ENCODE measurements at regions not wholly inside any gene's neighbourhood (a gene's known extent, or its start where the extent isn't known, plus 50 kb on each side); places are given as distances from the start of the nearest gene placed in this dataset.
"Not testable (repeated sequence)": the region's sequence is repeated elsewhere in the genome, so short reads cannot be mapped to it uniquely, and the experiment has no call there.

DNA sequence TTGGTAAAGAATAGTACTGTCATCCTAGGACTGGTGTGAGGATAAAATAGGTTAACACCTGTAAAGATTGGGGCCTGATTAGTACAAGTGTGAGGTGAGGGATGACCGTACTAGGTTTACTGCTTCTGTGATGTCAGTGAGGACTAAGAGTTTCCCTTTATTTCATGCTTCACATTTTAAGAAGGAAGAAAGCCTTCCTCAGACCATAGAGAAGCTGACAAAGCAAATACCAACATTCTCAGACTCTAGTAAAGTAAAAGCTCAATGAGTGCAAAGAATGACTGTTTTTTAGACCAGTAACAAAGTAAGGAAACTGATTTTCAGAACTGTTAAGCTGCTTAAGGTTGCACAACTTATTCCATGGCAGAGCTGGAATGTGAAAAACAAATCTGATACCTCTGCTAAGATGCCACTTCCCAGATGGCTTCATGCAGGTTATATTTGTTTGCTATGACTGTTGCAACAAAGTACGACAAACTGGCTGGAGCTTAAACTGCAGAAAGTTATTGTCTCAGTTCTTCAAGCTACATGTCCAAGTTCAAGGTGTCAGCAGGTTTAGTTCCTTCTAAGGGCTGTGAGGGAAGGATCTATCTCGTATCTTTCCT, 354.9 kb downstream of the RSL24D1 start:
- DNase-seq (ENCODE audit: low read depth): no peak

DNA sequence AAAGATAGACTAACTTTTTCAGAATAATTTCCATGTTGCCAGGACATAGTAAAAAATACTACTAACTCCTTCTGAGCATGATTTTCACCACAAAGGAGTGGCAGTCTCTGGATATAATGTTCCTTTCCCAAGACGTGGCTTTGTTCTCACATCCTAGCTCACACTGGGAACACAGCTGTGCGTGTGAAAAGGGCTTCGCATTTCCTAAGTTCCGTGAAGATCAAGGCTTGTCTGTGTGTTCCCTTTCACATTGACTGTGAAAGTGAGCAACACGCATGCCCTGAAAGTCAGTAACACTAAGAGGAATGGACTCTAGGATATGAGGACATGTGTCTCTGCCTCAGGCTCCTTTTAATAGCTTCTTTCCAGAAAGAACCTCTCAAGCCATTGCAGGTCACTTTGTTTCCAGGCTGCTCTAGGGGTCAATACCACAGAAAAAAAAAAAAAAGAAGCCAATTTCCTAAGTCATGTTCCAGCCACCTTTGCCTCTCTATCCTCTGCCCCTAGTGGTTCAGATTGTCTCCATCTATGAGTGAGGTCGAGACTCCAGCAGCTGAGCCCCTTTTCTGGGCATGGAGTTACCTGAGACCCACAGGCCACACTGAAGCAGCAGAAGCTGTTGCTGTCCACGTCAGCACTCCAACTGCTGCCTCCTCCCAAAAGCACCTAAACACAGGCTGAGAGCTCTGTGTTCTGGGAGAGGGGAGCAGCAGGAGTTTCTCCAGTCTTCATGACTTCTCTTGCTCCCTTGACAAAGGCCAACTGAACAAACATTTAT, 355.9 kb downstream of the RSL24D1 start:
- DNase-seq (ENCODE audit: low read depth): no peak

- no peak for DNase-seq (ENCODE audit: low read depth)
Observed at GRCh38 chr15:54839379-54839778, 357.4 kb downstream of the RSL24D1 start.

- no peak for DNase-seq (ENCODE audit: low read depth)
Observed at GRCh38 chr15:54836052-54836795, 360.5 kb downstream of the RSL24D1 start.

GRCh38 chr15:54829821-54830220, 366.9 kb downstream of the RSL24D1 start:
- DNase-seq (ENCODE audit: low read depth): no peak

DNA sequence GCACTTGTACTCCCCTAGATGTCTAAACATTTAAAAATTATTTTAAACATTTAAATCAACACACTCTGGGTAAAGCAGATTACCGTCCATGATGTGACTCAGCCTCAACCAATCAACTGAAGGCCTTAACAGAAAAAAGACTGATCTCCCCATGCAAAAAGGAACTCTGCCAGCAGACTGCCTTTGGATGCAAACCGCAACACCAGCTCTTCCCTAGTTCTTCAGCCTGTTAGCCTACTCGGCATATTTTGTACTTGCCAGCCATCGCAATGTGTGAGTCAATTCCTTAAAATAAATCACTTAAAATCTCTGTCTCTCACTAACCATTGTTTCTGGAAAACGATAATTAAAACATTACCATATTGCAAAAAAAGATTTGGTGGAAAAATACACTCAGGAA, 375.9 kb downstream of the RSL24D1 start:
- no peak for DNase-seq (ENCODE audit: low read depth)

DNA sequence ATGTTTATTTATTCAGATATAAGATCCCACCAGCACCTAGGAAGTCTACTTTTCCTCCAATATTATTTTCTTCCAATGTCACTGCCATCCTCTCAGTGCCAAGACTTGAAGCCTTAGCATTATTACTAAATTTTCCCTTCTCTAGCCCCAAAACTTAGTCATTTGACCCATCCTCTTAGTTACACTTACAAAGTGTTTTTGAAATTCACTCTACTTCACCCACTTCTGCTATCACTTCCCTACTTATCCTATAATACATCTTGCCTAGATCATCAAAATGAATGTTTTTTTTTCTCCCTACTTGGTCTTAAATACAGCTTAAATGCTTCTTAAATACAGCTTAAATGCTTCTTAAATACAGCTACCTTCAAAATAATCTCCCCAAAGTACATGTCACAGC, 376.6 kb downstream of the RSL24D1 start:
- DNase-seq (ENCODE audit: low read depth): no peak

GRCh38 chr15:54816401-54816800, 380.3 kb downstream of the RSL24D1 start:
- DNase-seq (ENCODE audit: low read depth): no peak

- no peak for DNase-seq (ENCODE audit: low read depth)
Observed at GRCh38 chr15:54815556-54815955, 381.2 kb downstream of the RSL24D1 start.

DNA sequence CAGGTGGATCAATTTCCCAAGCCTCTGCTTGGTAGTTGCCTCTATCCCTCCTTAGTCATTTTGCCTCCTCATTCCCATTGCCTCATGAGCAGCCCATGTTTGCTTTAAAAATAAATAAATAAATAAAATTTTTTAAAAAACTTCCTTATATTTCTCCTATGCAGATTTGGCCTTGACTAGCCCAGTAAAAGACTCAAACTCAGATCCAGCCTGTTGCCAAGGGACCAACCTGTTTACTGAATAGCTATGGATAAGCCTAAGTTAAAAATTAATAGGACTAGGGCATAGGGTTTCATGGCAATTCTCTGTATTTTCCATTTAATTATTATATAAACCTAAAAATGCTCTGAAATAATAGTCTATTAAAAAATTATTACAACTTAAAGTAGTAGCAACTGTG, 384.4 kb downstream of the RSL24D1 start:
- no peak for DNase-seq (ENCODE audit: low read depth)

DNA sequence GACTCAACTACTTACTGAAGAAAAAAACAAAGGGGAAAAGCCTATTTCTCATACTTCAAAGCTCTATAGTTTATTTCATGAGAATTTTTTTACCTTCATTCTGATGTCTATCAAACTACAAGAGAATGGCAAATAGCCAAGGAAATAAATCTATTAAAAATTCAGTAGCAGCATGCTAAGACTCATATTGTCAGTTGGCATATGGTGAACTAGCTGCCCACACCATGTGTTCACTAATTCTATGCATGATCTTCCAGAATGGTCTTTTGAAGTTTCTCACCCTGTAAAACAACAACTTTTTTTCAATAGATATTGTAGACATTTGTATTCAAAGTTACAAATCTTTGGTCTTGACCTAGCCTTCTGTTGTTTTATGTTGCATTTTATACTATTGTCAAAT, 386.2 kb downstream of the RSL24D1 start:
- DNase-seq (ENCODE audit: low read depth): no peak

DNA sequence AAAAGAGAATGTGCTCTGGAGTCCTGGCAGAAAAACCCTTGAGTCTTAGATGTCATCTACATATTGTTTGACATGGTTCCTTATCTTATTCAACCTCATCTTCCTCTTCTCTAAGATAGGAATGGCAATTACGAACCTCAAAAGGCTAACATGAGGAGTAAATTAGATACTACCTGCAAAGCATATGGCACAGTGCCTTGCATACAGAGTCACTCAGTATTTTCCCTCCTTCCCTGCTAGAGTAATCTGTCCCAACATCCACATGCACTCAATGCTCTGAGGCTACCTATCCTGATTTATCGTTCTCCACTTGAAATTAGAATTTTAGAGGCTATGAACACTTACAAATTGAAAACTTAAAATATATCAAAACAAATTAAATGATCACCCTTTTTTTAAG, 386.7 kb downstream of the RSL24D1 start:
- no peak for DNase-seq (ENCODE audit: low read depth)

GRCh38 chr15:54808321-54808720, 388.4 kb downstream of the RSL24D1 start:
- no peak for DNase-seq (ENCODE audit: low read depth)

DNA sequence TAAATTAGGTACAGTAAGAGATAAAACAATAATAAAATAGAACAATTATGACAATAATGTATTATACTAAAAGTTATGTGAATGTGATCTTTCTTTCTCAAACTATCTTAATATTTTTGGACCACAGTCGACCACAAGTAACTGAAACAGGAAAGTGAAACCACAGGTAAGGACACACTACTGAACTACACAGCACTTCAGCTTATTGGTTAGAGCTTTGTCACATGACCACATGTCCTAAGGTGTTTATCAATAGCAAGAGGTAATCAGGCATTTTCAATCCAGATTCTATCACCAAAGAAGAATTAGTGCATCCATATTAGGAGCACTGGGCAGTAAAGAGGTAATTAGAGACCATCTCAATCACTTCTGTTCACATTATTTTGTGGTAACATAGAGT, 392.8 kb downstream of the RSL24D1 start:
- no peak for DNase-seq (ENCODE audit: low read depth)

GRCh38 chr15:54803134-54803808, 393.5 kb downstream of the RSL24D1 start:
- no peak for DNase-seq (ENCODE audit: low read depth)

- no peak for DNase-seq (ENCODE audit: low read depth)
Observed at GRCh38 chr15:54792526-54792925, 404.2 kb downstream of the RSL24D1 start.

DNA sequence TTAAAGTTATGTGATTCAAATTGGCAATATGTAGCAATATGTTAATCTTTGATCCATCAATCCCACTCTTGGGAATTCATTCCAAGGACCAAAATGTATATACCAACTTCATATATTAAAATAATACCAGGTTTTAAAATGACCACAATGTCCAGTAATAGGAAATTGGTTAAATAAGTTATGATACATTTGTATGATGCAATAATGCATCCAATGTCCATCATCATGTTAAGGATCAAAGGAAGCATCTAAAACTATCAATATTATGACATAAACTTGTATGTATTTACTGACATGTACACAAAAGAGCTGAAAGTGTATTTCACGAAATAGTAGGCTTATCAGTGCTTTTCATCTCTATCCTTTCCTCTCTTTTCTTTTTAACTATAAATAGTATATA, 406.0 kb downstream of the RSL24D1 start:
- no peak for DNase-seq (ENCODE audit: low read depth)

DNA sequence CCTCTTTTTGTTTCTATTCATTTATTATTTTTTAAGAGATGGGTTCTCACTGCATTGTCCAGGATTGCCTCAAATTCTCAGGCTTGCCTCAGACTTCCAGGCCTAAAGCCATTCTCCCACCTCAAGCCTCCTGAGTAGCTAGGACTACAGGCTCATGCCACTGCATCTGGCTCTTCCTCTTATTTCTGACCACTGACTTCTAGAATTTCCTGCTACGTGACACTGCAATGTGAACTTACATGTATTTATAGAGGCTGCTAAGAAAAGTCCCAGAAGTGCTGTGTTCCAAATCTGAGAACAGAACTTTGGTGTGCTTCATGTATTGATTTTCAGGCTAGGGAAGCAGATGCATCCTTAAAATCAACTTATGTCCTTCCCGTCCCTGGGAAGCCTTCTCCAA, 407.4 kb downstream of the RSL24D1 start:
- DNase-seq (ENCODE audit: low read depth): no peak

DNA sequence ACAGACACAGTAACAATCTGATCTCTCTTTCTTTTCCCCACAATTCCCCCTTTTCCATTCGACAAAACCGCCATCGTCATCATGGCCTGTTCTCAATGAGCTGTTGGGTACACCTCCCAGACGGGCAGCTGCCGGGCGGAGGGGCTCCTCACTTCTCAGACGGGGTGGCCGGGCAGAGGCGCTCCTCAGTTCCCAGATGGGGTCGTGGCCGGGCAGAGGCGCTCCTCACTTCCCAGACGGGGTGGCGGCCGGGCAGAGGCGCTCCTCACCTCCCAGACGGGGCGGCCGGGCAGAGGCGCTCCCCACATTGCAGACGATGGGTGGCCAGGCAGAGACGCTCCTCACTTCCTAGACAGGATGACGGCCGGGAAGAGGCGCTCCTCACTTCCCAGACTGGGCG, 415.5 kb downstream of the RSL24D1 start:
- not testable (repeated sequence) for DNase-seq (ENCODE audit: low read depth)

DNA sequence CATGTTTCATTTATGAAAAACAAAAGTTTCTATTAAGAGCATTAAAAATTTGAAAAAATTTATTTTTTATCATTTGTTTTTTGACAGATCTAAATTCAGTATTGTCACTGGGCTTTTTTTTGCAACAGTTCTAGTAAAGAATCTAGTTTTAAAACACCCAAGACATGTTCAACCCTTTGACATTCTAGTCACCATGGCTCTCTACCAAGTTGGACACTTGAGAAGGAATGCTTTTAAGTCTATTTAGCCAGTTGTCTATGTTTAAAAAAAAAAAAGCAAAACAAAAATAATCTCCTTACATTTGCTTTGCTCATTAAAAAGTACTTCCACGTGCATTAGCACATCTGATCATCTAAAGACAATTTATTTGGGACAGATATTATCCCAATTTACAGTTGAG, 417.5 kb downstream of the RSL24D1 start:
- no peak for DNase-seq (ENCODE audit: low read depth)

GRCh38 chr15:54776410-54776809, 420.3 kb downstream of the RSL24D1 start:
- no peak for DNase-seq (ENCODE audit: low read depth)

DNA sequence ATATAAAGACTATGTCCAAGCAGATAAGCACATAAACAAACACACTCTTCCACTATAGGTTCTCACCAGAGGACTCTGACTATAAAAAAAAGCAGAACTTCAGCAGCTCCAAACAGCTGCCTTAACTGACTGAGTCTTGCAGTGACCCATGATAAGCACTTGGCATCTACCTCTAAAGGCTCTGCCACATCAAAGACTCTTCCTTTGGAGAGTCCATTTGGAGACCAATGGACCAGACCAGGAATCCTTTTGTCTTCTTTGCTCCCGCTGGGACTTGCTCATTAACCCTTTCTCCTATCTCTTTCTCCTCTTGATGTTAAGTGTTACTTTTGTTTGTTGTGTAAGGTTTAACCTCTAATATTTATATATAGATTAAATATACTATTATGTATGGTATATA, 424.1 kb downstream of the RSL24D1 start:
- DNase-seq (ENCODE audit: low read depth): no peak

- not testable (repeated sequence) for DNase-seq (ENCODE audit: low read depth)
Observed at GRCh38 chr15:54749461-54749860, 447.3 kb downstream of the RSL24D1 start.

Data from activated T-helper 1 cell treated with Interleukin-2 at 50 U/mL for 16 hours (primary cell).